A549 (cell line): ENCODE measurements at regions not wholly inside any gene's neighbourhood (a gene's known extent, or its start where the extent isn't known, plus 50 kb on each side); places are given as distances from the start of the nearest gene placed in this dataset.

Experiments used
- ATAC-seq, 2 experiments: fragments of 200-7000 bp in 1 of 2; fragments of >200 bp in 1 of 2; cut with Nextera tagmentation in 1 of 2; cut with Tn5 transposase in 1 of 2; 3 replicates each; pipeline versions ENCODE4 v1.8.0 to v1.9.1; 2018 to 2020; ENCODE audit warnings: mild to moderate bottlenecking in 1 of 2, moderate library complexity in 1 of 2
- CTCF ChIA-PET: fragments of 300-600 bp; sonication (Branson Sonifier 250); formaldehyde crosslinking; extraction: SDS; loops from one replicate; lab custom pipeline; 2021; ENCODE audit warnings: antibody characterized with exemption, inconsistent platforms; lab: Yijun Ruan, JAX
- POLR2A ChIA-PET: fragments of 350-600 bp; formaldehyde crosslinking; extraction: SDS; loops from one replicate; lab custom pipeline; 2021; ENCODE audit warnings: antibody characterized with exemption, inconsistent platforms; lab: Yijun Ruan, JAX
- DNase-seq, 2 experiments: peaks; one replicate each; pipeline versions ENCODE4 v3.0.0 to v3.0.0-alpha.2; 2011 to 2016; ENCODE audit warnings: low read depth in 1 of 2, low spot score in 1 of 2
- FAIRE-seq: peaks from 2 replicates; lab custom pipeline; 2011; peaks lifted over from hg19 to GRCh38; lab: Jason Lieb, UNC
- H3K27ac ChIP-seq, 2 experiments: fragments of >200 bp; sonication (Bioruptor Twin); formaldehyde crosslinking; 3 replicates each; pipeline ENCODE4 v1.5.1; 2016 to 2017
- H3K4me1 ChIP-seq: fragments of >200 bp; sonication (Bioruptor Twin); formaldehyde crosslinking; 3 replicates; pipeline ENCODE4 v1.6.1; 2016
- H3K4me2 ChIP-seq: fragments of >200 bp; sonication (Bioruptor Twin); formaldehyde crosslinking; 3 replicates; pipeline ENCODE4 v1.6.1; 2016
- H3K4me3 ChIP-seq: fragments of >200 bp; sonication (Bioruptor Twin); formaldehyde crosslinking; 3 replicates; pipeline ENCODE4 v1.5.1; 2016
- H3K9me3 ChIP-seq: fragments of >200 bp; sonication (Bioruptor Twin); formaldehyde crosslinking; 3 replicates; pipeline ENCODE4 v1.6.1; 2016
- CHD2 ChIP-seq: fragments of 150-350 bp; IDR thresholded peaks from 2 replicates; pipeline ENCODE4 v1.6.1; 2014; ENCODE audit warnings: low read length; ENCODE audit not compliant: partially characterized antibody
- CHD4 ChIP-seq: fragments of 200-600 bp; sonication (generic); IDR thresholded peaks from 2 replicates; pipeline ENCODE4 v1.6.1; 2016; ENCODE audit warnings: antibody characterized with exemption, mild to moderate bottlenecking, borderline replicate concordance
- EP300 ChIP-seq, 2 experiments: fragments of >200 bp; sonication (Bioruptor Twin); formaldehyde crosslinking; IDR thresholded peaks; 2 replicates in 1 of 2; 3 replicates in 1 of 2; pipeline ENCODE4 v1.6.1; 2016 to 2017
- FOSL2 ChIP-seq, 2 experiments: fragments of 450-650 bp in 1 of 2; fragments of >200 bp in 1 of 2; sonication (Bioruptor Twin) in 1 of 2; formaldehyde crosslinking; IDR thresholded peaks; 2 replicates each; pipeline versions ENCODE4 v1.5.0 to v1.6.1; 2016 to 2020; ENCODE audit warnings: mild to moderate bottlenecking in 1 of 2, moderate library complexity in 1 of 2
- FOXS1 ChIP-seq: fragments of 250-450 bp; sonication (Bioruptor Pico); IDR thresholded peaks from 2 replicates; pipeline ENCODE4 v1.5.0; 2020; ENCODE audit warnings: mild to moderate bottlenecking, moderate library complexity
- HOXA7 ChIP-seq: fragments of 250-450 bp; sonication (Bioruptor Pico); IDR thresholded peaks from 2 replicates; pipeline ENCODE4 v1.5.0; 2020; ENCODE audit warnings: mild to moderate bottlenecking, moderate library complexity
- JUN ChIP-seq, 2 experiments: fragments of >200 bp; sonication (Bioruptor Twin); formaldehyde crosslinking; IDR thresholded peaks; 2 replicates in 1 of 2; 3 replicates in 1 of 2; pipeline ENCODE4 v1.6.1; 2016 to 2017
- JUNB ChIP-seq: fragments of >200 bp; sonication (Bioruptor Twin); formaldehyde crosslinking; IDR thresholded peaks from 2 replicates; pipeline ENCODE4 v1.6.1; 2016
- KDM1A ChIP-seq: fragments of 200-600 bp; sonication (generic); IDR thresholded peaks from 2 replicates; pipeline ENCODE4 v1.6.1; 2016; ENCODE audit warnings: low read depth, mild to moderate bottlenecking
- MAFK ChIP-seq: fragments of 450-650 bp; IDR thresholded peaks from 2 replicates; pipeline ENCODE4 v1.6.1; 2014; ENCODE audit not compliant: partially characterized antibody
- NFE2L2 ChIP-seq: fragments of 150-350 bp; conservative IDR thresholded peaks from 2 replicates; pipeline ENCODE4 v1.6.1; 2014; ENCODE audit warnings: low read length
- NPAS2 ChIP-seq: fragments of 250-450 bp; sonication (Bioruptor Pico); IDR thresholded peaks from 2 replicates; pipeline ENCODE4 v1.8.0; 2022; ENCODE audit warnings: mild to moderate bottlenecking, moderate library complexity, borderline replicate concordance
- RAD21 ChIP-seq, 2 experiments: fragments of >200 bp in 1 of 2; sonication (Bioruptor Twin) in 1 of 2; formaldehyde crosslinking in 1 of 2; IDR thresholded peaks in 1 of 2; conservative IDR thresholded peaks in 1 of 2; 2 replicates in 1 of 2; 3 replicates in 1 of 2; pipeline ENCODE4 v1.6.1; 2012 to 2018; ENCODE audit warnings: inconsistent platforms in 1 of 2
- SREBF2 ChIP-seq: fragments of 450-650 bp; IDR thresholded peaks from 2 replicates; pipeline ENCODE4 v1.6.1; 2014; ENCODE audit warnings: mild to moderate bottlenecking, moderate library complexity
- TFCP2L1 ChIP-seq: fragments of 250-450 bp; sonication (Bioruptor Pico); IDR thresholded peaks from 2 replicates; pipeline ENCODE4 v1.5.0; 2021; ENCODE audit warnings: mild to moderate bottlenecking
- ZNF302 ChIP-seq: fragments of 250-450 bp; sonication (Bioruptor Pico); IDR thresholded peaks from 2 replicates; pipeline ENCODE4 v1.9.0; 2021; ENCODE audit warnings: inconsistent platforms, mild to moderate bottlenecking, moderate library complexity
- WGBS: methylation state at CpG from one replicate; pipeline ENCODE4 v1.1.6; 2017; ENCODE audit errors: missing lambda C conversion rate; 5-methylcytosine and 5-hydroxymethylcytosine counted together
- TF ChIP-seq, protein P1 (sequence below): fragments of >200 bp; sonication (Bioruptor Twin); formaldehyde crosslinking; IDR thresholded peaks from 2 replicates; pipeline ENCODE4 v1.6.1; 2016
- TF ChIP-seq, protein P2 (sequence below): IDR thresholded peaks from 2 replicates; pipeline ENCODE4 v1.6.1; 2012
- TF ChIP-seq, protein P3 (sequence below): fragments of >200 bp; sonication (Bioruptor Twin); formaldehyde crosslinking; IDR thresholded peaks from 3 replicates; pipeline ENCODE4 v1.5.1; 2016
- TF ChIP-seq, protein P4 (sequence below): IDR thresholded peaks from 2 replicates; pipeline ENCODE4 v1.6.1; 2012; ENCODE audit warnings: low read depth, borderline replicate concordance
- TF ChIP-seq, protein P5 (sequence below): fragments of 250-450 bp; sonication (Bioruptor Pico); IDR thresholded peaks from 2 replicates; pipeline ENCODE4 v1.5.0; 2020; ENCODE audit warnings: low read depth, mild to moderate bottlenecking, moderate library complexity
- TF ChIP-seq, protein P6 (sequence below): fragments of >200 bp; sonication (Bioruptor Twin); formaldehyde crosslinking; IDR thresholded peaks from 3 replicates; pipeline ENCODE4 v1.6.1; 2016

DNA sequence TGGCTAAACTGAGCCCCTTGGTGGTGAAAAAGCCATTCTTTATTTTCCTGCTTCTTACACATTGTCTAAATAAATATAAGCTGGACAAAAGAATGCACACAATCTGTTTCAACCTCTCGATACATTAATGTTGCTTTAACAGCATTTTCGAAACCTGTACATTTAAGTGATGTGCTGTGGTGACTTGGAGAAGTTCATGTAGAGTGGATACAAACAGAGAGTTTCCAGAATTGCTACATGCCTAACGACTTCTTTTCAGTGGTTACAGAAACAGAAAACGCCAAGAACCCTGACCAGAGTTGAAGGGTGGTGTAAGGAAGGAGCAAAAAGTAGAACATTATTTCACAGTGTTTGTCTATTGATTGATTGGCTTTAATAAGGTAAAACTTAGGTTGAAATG, 500.9 kb downstream of the SLC16A7 start (continued):
- TF ChIP-seq EP300 (IDR thresholded peaks at IDR 0.05) (no peak), NFE2L2 (no peak)

DNA sequence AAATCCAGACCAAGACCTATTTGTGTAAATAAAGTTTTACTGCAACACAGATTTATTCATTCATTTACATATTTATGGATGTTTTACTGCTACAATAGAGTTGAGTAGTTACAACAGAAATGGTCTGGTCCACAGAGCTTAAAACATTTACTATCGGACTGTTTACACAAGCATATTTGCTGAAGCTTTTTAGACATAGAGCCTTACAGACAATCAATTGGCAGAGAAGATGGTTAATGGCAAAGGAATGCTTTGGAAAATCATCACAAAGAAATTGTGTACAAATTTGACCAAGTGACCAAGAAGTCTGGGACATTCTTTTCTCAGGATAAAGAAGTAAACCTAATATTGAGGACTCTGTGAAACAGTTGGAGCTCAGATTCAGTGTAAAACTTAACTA, 504.3 kb downstream of the SLC16A7 start:
- ChIA-PET POLR2A (no interaction called here), CTCF (no interaction called here)
- Histone ChIP-seq H3K9me3 (no peaks in the 10 kb centered on the region), H3K4me3 (no peak overlapping the region), H3K4me1 (no peaks in the 10 kb centered on the region), H3K27ac (no peak overlapping the region), H3K4me2 (no peak overlapping the region)
- FAIRE-seq (no peak), ATAC-seq (no peak), DNase-seq (no peak)
- WGBS, result 49% methylated on average over 1 of the region's 1 CpG
- TF ChIP-seq, protein P1, sequence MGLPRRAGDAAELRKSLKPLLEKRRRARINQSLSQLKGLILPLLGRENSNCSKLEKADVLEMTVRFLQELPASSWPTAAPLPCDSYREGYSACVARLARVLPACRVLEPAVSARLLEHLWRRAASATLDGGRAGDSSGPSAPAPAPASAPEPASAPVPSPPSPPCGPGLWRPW, result no peak
- no peak for TF ChIP-seq RAD21 (conservative IDR thresholded peaks at IDR 0.05 in 1 of 2, IDR thresholded peaks at IDR 0.05 in 1 of 2)
- TF ChIP-seq, protein P2, sequence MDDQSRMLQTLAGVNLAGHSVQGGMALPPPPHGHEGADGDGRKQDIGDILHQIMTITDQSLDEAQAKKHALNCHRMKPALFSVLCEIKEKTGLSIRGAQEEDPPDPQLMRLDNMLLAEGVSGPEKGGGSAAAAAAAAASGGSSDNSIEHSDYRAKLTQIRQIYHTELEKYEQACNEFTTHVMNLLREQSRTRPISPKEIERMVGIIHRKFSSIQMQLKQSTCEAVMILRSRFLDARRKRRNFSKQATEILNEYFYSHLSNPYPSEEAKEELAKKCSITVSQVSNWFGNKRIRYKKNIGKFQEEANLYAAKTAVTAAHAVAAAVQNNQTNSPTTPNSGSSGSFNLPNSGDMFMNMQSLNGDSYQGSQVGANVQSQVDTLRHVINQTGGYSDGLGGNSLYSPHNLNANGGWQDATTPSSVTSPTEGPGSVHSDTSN, result no peak
- no peak for TF ChIP-seq HOXA7 (CRISPR knock-in tag)
- TF ChIP-seq NFE2L2, result no peak
- TF ChIP-seq FOSL2 (IDR thresholded peaks at IDR 0.05), result no peak
- TF ChIP-seq FOSL2 (CRISPR knock-in tag; IDR thresholded peaks at IDR 0.05), result no peak
- no peak for TF ChIP-seq NPAS2 (CRISPR knock-in tag)
- no peak for TF ChIP-seq TFCP2L1 (CRISPR knock-in tag)
- TF ChIP-seq JUN (IDR thresholded peaks at IDR 0.05), result no peak
- TF ChIP-seq MAFK, result no peak
- no peak for TF ChIP-seq FOXS1 (CRISPR knock-in tag)
- TF ChIP-seq, protein P3, sequence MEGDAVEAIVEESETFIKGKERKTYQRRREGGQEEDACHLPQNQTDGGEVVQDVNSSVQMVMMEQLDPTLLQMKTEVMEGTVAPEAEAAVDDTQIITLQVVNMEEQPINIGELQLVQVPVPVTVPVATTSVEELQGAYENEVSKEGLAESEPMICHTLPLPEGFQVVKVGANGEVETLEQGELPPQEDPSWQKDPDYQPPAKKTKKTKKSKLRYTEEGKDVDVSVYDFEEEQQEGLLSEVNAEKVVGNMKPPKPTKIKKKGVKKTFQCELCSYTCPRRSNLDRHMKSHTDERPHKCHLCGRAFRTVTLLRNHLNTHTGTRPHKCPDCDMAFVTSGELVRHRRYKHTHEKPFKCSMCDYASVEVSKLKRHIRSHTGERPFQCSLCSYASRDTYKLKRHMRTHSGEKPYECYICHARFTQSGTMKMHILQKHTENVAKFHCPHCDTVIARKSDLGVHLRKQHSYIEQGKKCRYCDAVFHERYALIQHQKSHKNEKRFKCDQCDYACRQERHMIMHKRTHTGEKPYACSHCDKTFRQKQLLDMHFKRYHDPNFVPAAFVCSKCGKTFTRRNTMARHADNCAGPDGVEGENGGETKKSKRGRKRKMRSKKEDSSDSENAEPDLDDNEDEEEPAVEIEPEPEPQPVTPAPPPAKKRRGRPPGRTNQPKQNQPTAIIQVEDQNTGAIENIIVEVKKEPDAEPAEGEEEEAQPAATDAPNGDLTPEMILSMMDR, result no peak
- no peak for TF ChIP-seq SREBF2
- no peak for TF ChIP-seq CHD2
- no peak for TF ChIP-seq JUNB
- TF ChIP-seq CHD4, result no peak
- no peak for TF ChIP-seq KDM1A

DNA sequence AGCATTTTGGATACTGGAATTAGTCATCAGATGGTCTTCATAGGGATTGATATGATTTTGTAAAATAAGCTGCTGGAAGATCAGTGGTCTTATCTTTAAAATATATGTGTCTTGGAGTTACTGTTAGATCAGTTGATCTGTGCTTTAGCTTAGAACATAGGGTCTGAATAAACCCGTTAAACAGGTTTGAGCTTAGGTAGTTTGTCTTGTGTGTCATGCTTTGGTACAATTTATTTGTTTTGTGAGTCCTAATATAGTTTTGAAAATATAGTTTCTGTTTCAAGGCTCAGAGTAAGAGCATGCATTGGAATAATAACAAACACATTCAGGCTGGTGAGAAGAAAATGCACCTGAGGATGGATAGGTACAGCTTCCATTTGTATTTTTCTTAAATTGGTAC, 505.0 kb downstream of the SLC16A7 start:
- Histone ChIP-seq H3K4me2 (no peak overlapping the region), H3K27ac (no peak overlapping the region), H3K4me3 (no peak overlapping the region), H3K4me1 (no peaks in the 10 kb centered on the region), H3K9me3 (no peaks in the 10 kb centered on the region)
- no peak for ATAC-seq
- CTCF ChIA-PET, result no interaction called here
- DNase-seq, result no peak
- POLR2A ChIA-PET, result no interaction called here
- no peak for FAIRE-seq
- 47% methylated on average over 1 of the region's 1 CpG for WGBS
- TF ChIP-seq, protein P4, sequence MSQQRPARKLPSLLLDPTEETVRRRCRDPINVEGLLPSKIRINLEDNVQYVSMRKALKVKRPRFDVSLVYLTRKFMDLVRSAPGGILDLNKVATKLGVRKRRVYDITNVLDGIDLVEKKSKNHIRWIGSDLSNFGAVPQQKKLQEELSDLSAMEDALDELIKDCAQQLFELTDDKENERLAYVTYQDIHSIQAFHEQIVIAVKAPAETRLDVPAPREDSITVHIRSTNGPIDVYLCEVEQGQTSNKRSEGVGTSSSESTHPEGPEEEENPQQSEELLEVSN, result no peak
- TF ChIP-seq ZNF302 (CRISPR knock-in tag) (no peak), KDM1A (no peak)
- TF ChIP-seq, protein P5, sequence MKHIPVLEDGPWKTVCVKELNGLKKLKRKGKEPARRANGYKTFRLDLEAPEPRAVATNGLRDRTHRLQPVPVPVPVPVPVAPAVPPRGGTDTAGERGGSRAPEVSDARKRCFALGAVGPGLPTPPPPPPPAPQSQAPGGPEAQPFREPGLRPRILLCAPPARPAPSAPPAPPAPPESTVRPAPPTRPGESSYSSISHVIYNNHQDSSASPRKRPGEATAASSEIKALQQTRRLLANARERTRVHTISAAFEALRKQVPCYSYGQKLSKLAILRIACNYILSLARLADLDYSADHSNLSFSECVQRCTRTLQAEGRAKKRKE (CRISPR knock-in tag), result no peak
- TF ChIP-seq, protein P6, sequence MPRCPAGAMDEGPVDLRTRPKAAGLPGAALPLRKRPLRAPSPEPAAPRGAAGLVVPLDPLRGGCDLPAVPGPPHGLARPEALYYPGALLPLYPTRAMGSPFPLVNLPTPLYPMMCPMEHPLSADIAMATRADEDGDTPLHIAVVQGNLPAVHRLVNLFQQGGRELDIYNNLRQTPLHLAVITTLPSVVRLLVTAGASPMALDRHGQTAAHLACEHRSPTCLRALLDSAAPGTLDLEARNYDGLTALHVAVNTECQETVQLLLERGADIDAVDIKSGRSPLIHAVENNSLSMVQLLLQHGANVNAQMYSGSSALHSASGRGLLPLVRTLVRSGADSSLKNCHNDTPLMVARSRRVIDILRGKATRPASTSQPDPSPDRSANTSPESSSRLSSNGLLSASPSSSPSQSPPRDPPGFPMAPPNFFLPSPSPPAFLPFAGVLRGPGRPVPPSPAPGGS, result no peak
